ENCODE measurements at regions not wholly inside any gene's neighbourhood (a gene's known extent, or its start where the extent isn't known, plus 50 kb on each side); places are given as distances from the start of the nearest gene placed in this dataset.
A peak's percentile ranks its signal among the peaks of the same experiment; 100 is the strongest.

DNA sequence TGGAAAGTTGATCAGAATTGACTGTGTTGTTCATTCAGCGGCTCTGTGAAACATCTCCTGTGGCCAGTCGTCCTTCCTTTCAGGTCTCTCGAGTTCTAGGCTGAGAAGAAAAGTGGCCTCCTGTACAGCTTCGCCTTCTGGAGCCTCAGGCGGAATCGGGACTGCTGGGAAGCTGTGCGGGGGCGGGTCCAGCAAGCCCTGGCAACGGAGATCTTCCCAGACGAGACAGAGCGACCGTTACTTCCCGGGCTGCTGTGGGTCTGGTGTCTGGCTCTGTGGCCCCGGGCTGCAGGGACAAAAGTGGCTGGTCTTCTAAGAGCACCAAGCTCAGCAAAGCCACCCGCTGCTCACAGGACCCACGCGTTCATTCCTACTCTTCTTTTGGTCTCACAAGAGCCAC is 88.6 kb upstream of the CACNA2D3 start:
- intact Hi-C loops (cut with DNase I) = no loop called here
- no peak for ATAC-seq
- WGBS, 3 donors = 63 to 75% (median 73%) methylated on average over 17 of the region's 17 CpGs

DNA sequence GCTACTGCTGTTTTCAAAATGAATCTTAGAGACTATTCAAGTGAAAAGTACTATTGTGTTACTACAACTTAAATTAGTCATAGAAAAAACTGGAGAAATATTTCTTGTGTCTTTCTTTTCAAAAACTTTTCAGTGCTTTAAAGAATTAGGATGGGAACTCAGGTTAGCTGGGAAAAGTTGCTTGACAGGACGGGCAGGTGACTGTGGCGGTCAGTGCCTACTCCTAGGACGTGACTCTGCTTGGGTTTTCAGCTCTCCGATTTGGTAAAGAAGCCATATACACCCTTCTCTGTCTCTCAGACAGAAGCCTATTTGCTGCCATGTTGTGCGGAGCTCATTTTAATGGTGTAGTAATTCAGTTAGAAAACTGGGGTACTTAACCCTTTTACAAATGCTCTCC is 89.8 kb upstream of the CACNA2D3 start:
- TF ChIP-seq, protein P1, sequence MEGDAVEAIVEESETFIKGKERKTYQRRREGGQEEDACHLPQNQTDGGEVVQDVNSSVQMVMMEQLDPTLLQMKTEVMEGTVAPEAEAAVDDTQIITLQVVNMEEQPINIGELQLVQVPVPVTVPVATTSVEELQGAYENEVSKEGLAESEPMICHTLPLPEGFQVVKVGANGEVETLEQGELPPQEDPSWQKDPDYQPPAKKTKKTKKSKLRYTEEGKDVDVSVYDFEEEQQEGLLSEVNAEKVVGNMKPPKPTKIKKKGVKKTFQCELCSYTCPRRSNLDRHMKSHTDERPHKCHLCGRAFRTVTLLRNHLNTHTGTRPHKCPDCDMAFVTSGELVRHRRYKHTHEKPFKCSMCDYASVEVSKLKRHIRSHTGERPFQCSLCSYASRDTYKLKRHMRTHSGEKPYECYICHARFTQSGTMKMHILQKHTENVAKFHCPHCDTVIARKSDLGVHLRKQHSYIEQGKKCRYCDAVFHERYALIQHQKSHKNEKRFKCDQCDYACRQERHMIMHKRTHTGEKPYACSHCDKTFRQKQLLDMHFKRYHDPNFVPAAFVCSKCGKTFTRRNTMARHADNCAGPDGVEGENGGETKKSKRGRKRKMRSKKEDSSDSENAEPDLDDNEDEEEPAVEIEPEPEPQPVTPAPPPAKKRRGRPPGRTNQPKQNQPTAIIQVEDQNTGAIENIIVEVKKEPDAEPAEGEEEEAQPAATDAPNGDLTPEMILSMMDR (IDR thresholded peaks at IDR 0.05) = no peak
- no peak overlapping the region for H3K4me3 ChIP-seq
- ATAC-seq = no peak
- H3K27ac ChIP-seq = no peak overlapping the region
- H3K36me3 ChIP-seq (ENCODE audit: insufficient read depth in 1 of 2, low read depth in 1 of 2) = no peaks in the 10 kb centered on the region
- no peaks in the 10 kb centered on the region for H3K27me3 ChIP-seq (ENCODE audit: insufficient read depth in 3 of 3, low read length in 2 of 3)
- H3K9me3 ChIP-seq = no peaks in the 10 kb centered on the region
- WGBS, 3 donors = 82 to 90% (median 89%) methylated on average over 5 of the region's 5 CpGs
- intact Hi-C loops (cut with DNase I) = no loop called here
- DNase-seq = no peak
- H3K4me1 ChIP-seq = no peaks in the 10 kb centered on the region

More for the DNA sequence above, 88.6 kb upstream of the CACNA2D3 start:
- TF ChIP-seq, protein P1 (IDR thresholded peaks at IDR 0.05) = no peak
- no peaks in the 10 kb centered on the region for H3K9me3 ChIP-seq
- H3K4me3 ChIP-seq = no peak overlapping the region
- no peaks in the 10 kb centered on the region for H3K27me3 ChIP-seq (ENCODE audit: insufficient read depth in 3 of 3, low read length in 2 of 3)
- H3K27ac ChIP-seq = no peak overlapping the region
- H3K36me3 ChIP-seq (ENCODE audit: insufficient read depth in 1 of 2, low read depth in 1 of 2) = no peaks in the 10 kb centered on the region
- DNase-seq = peak in 1 of 2 donors; percentile 12
- H3K4me1 ChIP-seq = no peaks in the 10 kb centered on the region

DNA sequence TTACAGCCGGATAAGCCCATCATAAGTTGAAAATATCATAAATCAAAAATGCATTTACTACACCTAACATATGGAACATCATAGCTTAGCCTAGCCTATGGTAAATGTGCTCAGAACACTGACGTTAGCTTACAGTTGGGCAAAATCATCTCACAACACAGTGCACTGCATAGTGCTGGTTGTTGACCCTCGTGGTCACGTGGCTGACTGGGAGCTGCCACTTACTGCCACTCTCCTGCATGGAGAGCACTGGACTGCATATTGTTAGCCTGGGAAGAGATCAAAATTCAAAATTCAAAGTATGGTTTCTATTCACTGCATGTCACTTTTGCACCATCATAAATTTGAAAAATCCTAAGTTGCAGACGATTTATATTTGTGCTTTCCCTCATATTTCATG is 94.0 kb upstream of the CACNA2D3 start:
- ATAC-seq = no peak
- intact Hi-C loops (cut with DNase I) = no loop called here
- WGBS, 3 donors = 80 to 83% (median 82%) methylated on average over 5 of the region's 5 CpGs

DNA sequence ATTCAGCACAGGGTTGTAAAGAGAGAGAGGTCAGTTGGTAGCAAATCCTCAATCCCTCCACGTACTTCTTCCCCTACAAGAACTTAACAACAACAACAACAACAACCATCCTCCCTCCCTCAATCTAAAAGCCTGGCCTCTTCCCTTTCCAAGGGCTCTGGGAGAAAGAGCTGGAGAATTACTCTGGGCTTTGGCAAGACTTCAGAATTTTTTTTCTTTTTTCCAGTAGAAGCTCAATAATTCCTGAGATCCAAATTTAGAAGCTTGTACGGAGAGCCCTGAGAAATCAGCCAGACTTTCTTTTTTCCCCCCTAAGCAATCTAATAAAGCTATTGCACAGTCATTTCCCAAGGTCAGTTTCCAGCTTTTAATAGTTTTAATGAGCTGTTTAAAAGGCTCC is 95.8 kb upstream of the CACNA2D3 start:
- Histone ChIP-seq H3K27ac (no peak overlapping the region), H3K4me3 (no peak overlapping the region), H3K4me1 (no peaks in the 10 kb centered on the region), H3K36me3 (ENCODE audit: insufficient read depth in 1 of 2, low read depth in 1 of 2) (no peaks in the 10 kb centered on the region), H3K9me3 (no peaks in the 10 kb centered on the region), H3K27me3 (ENCODE audit: insufficient read depth in 3 of 3, low read length in 2 of 3) (no peaks in the 10 kb centered on the region)
- no peak for ATAC-seq
- intact Hi-C loops (cut with DNase I) = no loop called here
- 19 to 24% (median 23%) methylated on average over 2 of the region's 2 CpGs for WGBS, 3 donors
- TF ChIP-seq, protein P1 (IDR thresholded peaks at IDR 0.05) = no peak
- no peak for DNase-seq

More for the DNA sequence above, 94.0 kb upstream of the CACNA2D3 start:
- Histone ChIP-seq H3K4me1 (no peaks in the 10 kb centered on the region), H3K9me3 (no peaks in the 10 kb centered on the region), H3K27ac (no peak overlapping the region), H3K27me3 (ENCODE audit: insufficient read depth in 3 of 3, low read length in 2 of 3) (no peaks in the 10 kb centered on the region), H3K36me3 (ENCODE audit: insufficient read depth in 1 of 2, low read depth in 1 of 2) (no peaks in the 10 kb centered on the region), H3K4me3 (no peak overlapping the region)
- TF ChIP-seq, protein P1 (IDR thresholded peaks at IDR 0.05) = no peak
- no peak for DNase-seq

DNA sequence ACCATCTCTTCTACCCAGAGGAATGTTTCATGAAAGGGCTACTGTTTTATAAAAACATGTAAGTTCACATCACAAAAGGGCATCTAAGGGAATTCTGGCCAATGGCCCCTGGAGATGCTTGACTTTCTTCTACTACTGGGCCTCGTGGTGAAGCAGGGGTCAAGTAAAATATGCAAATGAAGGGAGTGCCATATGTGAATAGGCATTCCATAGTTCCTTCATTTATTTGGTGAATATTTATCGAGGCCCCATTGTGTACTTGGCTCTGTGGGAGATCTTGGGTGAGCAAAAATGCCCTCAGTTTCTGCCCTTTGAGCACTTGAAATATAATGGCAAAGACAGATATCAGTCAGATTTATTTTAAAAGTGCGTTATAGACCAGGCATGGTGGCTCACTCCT is 101.3 kb upstream of the CACNA2D3 start:
- TF ChIP-seq, protein P1 (IDR thresholded peaks at IDR 0.05) = no peak
- 69 to 77% (median 69%) methylated on average over 3 of the region's 3 CpGs for WGBS, 3 donors

More for the DNA sequence above, 101.3 kb upstream of the CACNA2D3 start:
- Histone ChIP-seq H3K4me1 (no peaks in the 10 kb centered on the region), H3K36me3 (ENCODE audit: insufficient read depth in 1 of 2, low read depth in 1 of 2) (no peaks in the 10 kb centered on the region), H3K9me3 (no peaks in the 10 kb centered on the region), H3K27ac (no peak overlapping the region), H3K27me3 (ENCODE audit: insufficient read depth in 3 of 3, low read length in 2 of 3) (peaks cover 0 to 2% (median 0%) of the 10 kb centered on the region in 3 donors), H3K4me3 (no peak overlapping the region)
- intact Hi-C loops (cut with DNase I) = no loop called here
- ATAC-seq = no peak
- no peak for DNase-seq

All from psoas muscle (tissue), 7 donors.